HG03139 (cell line): ENCODE measurements at regions not wholly inside any gene's neighbourhood (a gene's known extent, or its start where the extent isn't known, plus 50 kb on each side); places are given as distances from the start of the nearest gene placed in this dataset.
A peak's percentile ranks its signal among the peaks of the same experiment; 100 is the strongest.

ENCODE experiments used
- ATAC-seq: cut with Tn5 transposase; IDR thresholded peaks from one replicate; pipeline ENCODE4 v1.9.1; 2021; ENCODE audit not compliant: unreplicated experiment

DNA sequence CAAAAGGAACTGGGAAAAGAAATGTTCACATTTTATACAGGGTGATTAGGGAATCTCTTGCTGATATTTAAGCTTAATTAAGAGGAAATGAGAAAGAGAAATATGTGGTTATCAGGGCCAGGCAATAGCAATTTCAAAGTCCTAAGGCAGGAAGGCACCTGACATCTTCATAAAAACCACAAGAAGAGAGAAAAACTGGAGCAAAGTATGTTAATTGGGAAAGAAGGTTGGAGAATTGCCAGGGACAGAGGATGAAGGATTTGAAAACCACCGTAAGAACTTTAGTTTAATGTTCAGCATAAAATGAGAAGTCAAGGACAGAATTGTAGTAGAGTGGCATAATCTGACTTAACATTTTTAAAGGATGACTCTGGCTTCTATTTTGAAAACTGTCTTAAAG lies 691.8 kb upstream of the NRXN1 start:
- ATAC-seq: no peak

- no peak for ATAC-seq
Measured at GRCh38 chr2:51722311-51722710, 690.4 kb upstream of the NRXN1 start.

DNA sequence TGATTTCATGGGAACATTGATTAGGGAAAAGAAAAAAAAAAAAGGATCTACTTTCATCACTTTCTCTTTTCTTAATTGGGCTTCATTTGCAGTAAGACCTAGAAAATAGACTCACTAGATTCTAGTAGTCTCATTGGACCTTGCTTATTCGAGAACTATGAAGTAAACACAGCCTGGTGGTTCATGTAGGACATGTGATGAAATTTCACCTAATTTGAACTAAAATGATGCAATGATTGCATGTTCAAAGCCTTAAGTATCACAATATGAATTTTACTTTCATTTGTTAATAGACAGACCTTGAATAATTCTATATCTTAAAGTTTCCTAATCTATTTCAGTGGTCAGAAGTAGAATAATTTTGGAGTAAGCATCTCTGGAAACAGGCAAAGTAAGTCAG lies 688.9 kb upstream of the NRXN1 start:
- no peak for ATAC-seq

- ATAC-seq: no peak
Measured at GRCh38 chr2:51718881-51719280, 686.9 kb upstream of the NRXN1 start.

DNA sequence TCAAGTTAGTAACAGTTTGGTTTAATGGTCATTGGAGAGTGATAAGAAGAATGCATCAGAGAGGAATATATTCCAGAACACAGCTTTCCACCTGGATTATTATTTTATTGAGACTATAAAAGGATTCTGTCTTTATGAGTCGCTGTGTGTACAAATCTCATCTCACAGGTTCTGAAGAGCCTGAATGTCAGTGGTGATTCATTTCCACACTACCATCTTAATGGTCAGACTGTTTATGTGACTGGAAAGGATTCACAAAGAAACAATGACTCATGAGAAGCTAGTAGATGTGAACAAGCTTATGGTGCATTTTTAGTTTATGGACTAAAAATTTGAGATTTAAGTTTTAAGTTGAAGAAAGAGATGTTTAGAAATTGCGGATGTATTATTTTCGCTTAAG lies 685.4 kb upstream of the NRXN1 start:
- ATAC-seq: no peak

DNA sequence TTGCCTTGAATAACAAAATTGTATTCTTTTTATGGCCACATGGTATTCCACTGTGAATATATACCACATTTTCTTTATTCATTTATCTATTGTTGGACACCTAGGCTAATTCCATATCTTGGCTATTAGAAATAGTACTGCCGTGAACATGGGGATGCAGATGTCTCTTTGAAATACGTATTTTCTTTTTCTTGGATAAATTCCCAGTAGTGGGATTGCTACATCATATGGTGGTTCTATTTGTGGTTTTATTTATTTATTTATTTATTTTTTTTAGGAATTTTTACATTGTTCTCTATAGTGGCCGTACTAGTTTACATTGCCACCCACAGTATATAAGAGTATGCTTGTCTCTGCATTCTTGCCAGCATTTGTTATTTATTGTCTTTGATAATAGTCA lies 679.8 kb upstream of the NRXN1 start:
- no peak for ATAC-seq

DNA sequence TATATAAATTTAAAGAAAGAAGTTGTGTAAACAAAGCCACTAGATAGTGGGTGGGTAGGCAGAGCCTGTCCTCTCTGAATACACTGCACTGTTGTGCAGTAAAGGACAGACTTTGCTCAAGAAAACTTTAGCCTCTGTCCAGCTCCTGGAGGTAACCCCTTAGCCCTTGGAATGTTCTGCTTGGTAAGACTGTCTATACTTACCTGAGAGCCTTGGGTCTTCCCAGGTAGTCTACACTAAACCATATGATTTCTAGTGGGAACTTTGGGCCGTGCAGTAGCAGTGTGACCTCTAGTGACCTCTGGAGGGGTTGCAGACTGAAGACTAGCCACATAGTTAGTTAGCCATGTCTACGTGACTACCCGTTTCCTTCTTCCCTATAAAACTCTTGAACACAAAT lies 678.3 kb upstream of the NRXN1 start:
- no peak for ATAC-seq

GRCh38 chr2:51707625-51708024 lies 675.7 kb upstream of the NRXN1 start:
- ATAC-seq: no peak

DNA sequence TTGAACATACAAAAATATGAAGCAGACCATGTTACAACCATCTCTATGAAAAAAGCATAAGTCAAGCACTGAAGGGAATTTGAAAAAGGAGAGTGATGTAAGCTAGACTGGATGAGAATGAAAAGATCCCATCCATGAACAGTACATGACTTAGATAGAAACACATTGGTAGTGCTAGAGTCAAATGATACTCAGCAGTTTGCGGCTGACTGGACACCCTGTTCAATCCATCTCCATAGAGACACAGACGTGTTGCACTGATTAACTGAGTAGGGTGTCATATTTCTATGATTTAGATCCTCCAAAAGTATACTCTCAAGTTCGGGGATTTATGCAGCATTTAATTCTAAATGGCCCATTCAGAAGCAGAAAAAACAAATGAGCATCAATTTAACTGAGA lies 674.3 kb upstream of the NRXN1 start:
- no peak for ATAC-seq

DNA sequence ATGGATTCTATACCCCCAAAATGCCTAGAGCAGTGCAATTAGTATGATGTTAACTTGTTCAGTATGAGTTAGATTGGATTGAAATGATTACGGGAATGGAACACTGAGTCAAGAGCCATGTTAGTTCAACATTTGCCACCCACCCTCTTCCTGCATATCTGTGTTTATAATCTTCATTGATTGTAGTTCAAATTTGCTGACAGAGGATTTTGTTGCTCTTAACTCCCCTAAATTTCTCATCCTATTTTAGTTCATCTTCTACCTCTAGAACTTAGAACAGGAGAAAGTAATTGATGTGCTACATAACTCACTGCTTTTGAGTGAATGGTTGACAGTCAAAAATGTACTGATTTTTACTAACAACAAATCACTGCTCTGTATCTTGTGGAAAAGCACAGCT lies 673.5 kb upstream of the NRXN1 start:
- ATAC-seq: no peak

GRCh38 chr2:51698021-51698420 lies 666.1 kb upstream of the NRXN1 start:
- no peak for ATAC-seq

DNA sequence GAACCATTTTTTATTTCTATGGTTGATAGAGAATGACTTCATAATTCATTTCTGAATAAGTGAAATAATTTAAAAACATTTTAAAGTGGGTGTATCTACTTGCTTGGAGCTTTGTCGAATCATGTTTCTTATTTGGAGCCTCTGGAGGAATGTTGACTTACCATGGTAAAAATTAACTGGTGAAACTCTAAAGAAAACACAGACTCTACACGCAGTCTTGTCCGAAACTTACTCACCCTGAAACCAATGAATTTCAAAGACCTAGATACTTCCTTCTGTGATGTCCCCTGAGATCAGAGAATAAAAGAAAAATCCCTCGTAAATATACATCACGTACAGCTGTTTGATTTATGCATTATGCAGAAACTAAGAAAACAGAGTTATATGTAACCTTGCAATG lies 665.2 kb upstream of the NRXN1 start:
- no peak for ATAC-seq

GRCh38 chr2:51695531-51695930 lies 663.6 kb upstream of the NRXN1 start:
- ATAC-seq: no peak

- ATAC-seq: no peak
Measured at GRCh38 chr2:51693640-51694039, 661.7 kb upstream of the NRXN1 start.

DNA sequence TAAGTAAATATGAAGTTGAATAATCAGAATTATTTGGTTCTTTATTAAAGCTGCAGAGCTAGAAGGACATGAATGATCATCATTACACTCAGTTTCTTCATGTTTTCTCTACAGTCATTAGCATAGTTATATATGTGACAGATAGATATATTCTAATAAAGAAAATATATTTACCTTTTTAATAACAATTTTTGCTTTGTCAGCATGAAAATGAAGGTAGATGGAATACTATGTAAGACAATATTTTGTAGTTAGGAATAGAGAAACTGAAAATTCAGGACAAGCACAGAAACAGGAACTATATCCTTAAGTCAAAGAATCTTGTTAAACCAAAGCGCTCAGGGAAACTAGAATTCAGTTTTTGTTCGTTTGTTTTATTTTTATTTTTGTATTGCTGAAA lies 649.9 kb upstream of the NRXN1 start:
- no peak for ATAC-seq

- no peak for ATAC-seq
Measured at GRCh38 chr2:51673628-51674027, 641.7 kb upstream of the NRXN1 start.

- no peak for ATAC-seq
Measured at GRCh38 chr2:51667679-51668078, 635.7 kb upstream of the NRXN1 start.

DNA sequence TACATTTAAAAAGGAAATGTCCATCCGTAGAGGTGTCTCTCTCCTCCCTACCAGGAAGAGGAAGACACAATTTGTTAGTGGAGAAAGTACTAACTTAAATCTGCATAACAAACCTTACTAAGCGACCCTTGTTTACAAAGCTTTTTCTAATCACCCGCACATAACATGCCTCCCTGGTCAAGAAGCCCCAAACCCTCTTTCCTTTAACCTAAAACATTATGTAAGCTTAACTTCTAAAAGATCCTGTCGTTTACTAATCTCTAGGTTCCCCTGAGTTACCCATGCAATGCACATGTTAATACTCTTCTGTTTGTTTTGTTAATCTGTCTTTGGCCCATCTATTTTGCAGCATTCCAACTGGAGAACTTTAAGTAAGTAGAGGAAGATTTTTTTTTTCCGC lies 630.3 kb upstream of the NRXN1 start:
- no peak for ATAC-seq

- no peak for ATAC-seq
Measured at GRCh38 chr2:51657849-51658248, 625.9 kb upstream of the NRXN1 start.

DNA sequence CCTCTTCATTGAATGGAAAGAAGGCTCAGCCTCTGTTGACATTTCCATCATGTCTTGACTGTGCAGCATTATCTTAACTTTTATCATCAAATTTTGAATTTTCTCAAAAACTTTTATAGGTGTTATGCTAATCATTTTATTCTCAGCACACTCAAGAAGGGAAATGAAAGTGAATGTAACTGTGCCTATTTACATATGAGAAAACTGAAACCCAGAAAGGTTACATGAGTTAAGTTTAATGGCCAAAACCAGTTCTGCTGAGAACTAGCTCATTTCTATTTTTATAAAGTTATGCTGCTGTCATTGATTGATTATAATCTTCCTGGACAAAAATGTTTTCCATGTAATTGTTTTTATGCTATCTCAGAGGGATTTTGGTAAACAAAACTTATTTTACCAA lies 618.8 kb upstream of the NRXN1 start:
- ATAC-seq: peak; percentile 60

DNA sequence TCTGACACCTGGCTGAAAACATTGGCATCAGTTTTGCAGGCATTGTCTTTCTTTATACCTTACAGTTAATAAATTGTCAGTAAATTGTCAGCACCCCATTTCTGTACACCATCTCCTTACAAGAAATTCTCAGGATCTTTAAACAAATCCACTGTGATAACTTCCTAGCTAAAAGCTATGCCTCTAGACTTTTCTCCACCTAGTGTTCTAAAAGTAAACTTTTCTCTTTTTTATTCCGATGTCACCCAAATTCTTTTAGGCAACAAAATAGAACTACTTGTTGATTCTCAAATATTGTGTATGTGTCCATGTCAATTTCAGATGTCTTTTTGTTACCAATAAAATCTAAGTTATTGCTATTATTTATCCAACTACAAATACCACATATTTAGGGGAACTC lies 617.4 kb upstream of the NRXN1 start:
- ATAC-seq: no peak

DNA sequence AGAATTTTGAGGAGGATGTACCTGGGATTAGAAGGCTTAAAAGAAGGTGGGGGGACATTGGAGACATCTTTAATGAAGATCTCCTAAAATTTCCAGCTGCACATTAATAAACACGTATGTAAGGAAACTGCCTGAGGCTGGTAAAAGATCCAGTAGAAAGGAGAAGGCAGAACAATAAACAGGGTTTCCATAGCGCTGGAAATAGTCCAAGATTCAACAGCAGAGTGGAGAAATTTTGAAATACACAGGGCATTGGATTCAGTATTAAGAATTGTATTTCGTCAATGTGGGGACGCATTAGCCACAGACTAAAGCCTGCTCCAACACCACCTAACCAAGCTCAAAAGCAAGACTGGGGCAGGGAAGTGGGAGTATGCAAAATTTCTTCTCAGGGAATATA lies 606.9 kb upstream of the NRXN1 start:
- no peak for ATAC-seq

DNA sequence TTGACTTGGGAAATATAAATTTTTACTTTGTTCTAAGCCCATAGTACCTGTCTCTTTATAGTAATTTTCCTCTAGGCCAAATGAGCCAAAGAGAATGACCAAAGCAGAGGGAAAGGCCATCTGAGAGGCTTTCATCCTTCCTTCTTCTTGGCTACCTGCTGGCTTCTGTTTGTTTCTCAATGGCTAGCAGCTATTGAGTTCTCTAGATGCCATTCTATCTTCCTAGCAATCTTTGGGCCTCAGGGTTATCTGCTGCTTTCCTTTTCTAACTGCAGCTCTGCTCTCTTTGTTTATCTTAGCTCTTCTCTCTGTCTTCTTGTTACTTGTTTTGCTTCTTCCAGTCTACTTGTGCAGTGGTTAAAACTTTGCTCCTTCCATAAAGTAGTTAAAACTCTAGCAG lies 601.1 kb upstream of the NRXN1 start:
- ATAC-seq: no peak

DNA sequence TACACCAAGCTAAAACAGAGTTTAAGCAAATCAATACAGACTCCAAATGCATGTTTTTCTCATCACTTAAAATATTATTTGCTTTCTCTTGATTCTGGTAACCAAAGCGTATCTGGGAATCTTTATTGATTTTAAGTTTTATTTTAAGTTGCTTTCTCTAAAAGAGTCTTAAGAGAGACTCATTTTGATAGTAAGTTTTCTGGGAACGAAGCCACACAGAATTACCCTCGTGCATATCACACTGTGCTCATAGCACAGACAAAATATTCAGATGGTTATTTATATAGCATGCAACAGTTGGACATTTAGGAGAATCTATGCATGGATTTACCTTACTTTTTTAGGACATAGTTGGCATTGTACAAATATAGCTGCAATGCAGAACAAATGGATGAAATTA lies 597.5 kb upstream of the NRXN1 start:
- ATAC-seq: no peak
